ENCODE measurements at regions not wholly inside any gene's neighbourhood (a gene's known extent, or its start where the extent isn't known, plus 50 kb on each side); places are given as distances from the start of the nearest gene placed in this dataset.

DNA sequence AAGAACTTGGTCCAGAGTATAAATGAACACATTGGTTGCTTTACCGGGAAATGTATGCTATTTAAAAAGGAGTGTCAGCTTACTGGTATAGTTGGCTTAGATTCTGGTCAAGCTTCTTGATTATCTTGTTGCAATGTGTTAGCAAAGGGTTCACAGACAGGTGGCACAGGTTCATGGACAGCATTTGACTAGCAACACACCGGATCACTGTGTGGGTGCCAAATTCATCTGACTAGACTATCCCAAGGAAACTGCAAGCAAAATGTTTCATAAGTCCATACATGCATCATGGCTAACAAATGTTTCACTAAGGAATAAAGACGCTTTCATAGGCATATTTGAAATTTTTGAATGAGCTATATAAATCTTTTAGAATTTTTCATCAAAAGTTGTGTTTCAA, 274.1 kb downstream of the PLK2 start:
- TF ChIP-seq, protein P1, sequence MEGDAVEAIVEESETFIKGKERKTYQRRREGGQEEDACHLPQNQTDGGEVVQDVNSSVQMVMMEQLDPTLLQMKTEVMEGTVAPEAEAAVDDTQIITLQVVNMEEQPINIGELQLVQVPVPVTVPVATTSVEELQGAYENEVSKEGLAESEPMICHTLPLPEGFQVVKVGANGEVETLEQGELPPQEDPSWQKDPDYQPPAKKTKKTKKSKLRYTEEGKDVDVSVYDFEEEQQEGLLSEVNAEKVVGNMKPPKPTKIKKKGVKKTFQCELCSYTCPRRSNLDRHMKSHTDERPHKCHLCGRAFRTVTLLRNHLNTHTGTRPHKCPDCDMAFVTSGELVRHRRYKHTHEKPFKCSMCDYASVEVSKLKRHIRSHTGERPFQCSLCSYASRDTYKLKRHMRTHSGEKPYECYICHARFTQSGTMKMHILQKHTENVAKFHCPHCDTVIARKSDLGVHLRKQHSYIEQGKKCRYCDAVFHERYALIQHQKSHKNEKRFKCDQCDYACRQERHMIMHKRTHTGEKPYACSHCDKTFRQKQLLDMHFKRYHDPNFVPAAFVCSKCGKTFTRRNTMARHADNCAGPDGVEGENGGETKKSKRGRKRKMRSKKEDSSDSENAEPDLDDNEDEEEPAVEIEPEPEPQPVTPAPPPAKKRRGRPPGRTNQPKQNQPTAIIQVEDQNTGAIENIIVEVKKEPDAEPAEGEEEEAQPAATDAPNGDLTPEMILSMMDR (IDR thresholded peaks at IDR 0.05; ENCODE audit: poor library complexity): no peak
- TF ChIP-seq EZH2 (IDR thresholded peaks at IDR 0.05; ENCODE audit: borderline replicate concordance): no peak

Data from hepatocyte (in vitro differentiated cells).